Naive thymus-derived CD8-positive, alpha-beta T cell (primary cell): ENCODE measurements at regions not wholly inside any gene's neighbourhood (a gene's known extent, or its start where the extent isn't known, plus 50 kb on each side); places are given as distances from the start of the nearest gene placed in this dataset.

Source experiments
- ATAC-seq, 2 donors: fragments of 150-1000 bp; cut with Tn5 transposase in 1 of 2; sonication (Bioruptor Pico), chemical (Tn5 transposase) in 1 of 2; 1 replicate in 1 of 2; 2 replicates in 1 of 2; pipeline ENCODE4 v1.10.0; 2021; ENCODE audit warnings: mild to moderate bottlenecking in 2 of 2, moderate library complexity in 2 of 2
- POLR2A ChIA-PET: fragments of 350-600 bp; sonication (Branson Sonifier 250); formaldehyde crosslinking; loops from one replicate; lab custom pipeline; 2021; ENCODE audit warnings: antibody characterized with exemption; lab: Charles Lee
- DNase-seq, 10 donors: peaks; one replicate each; pipeline versions ENCODE4 v3.0.0 to v3.0.0-alpha.2; 2020 to 2022
- H3K27ac Mint-ChIP-seq, 10 donors: one replicate each; pipeline ENCODE4 v1.8.0; 2020 to 2022; ENCODE audit warnings: mild to moderate bottlenecking in 10 of 10, mixed read lengths in 10 of 10, moderate library complexity in 4 of 10, inconsistent platforms in 1 of 10
- H3K27me3 Mint-ChIP-seq, 5 donors: one replicate each; pipeline ENCODE4 v1.8.0; 2021 to 2022; ENCODE audit warnings: mixed read lengths in 5 of 5
- H3K36me3 Mint-ChIP-seq, 3 donors: one replicate each; pipeline ENCODE4 v1.8.0; 2020 to 2022; ENCODE audit warnings: mixed read lengths in 3 of 3, mild to moderate bottlenecking in 2 of 3, inconsistent platforms in 1 of 3
- H3K4me1 Mint-ChIP-seq, 4 donors: one replicate each; pipeline ENCODE4 v1.8.0; 2021 to 2022; ENCODE audit warnings: mixed read lengths in 4 of 4
- H3K4me3 Mint-ChIP-seq, 10 donors: one replicate each; pipeline ENCODE4 v1.8.0; 2020 to 2022; ENCODE audit warnings: mild to moderate bottlenecking in 10 of 10, mixed read lengths in 10 of 10, moderate library complexity in 6 of 10, inconsistent platforms in 1 of 10
- H3K9me3 Mint-ChIP-seq, 9 donors: one replicate each; pipeline ENCODE4 v1.8.0; 2020 to 2022; ENCODE audit warnings: mixed read lengths in 9 of 9, mild to moderate bottlenecking in 3 of 9, inconsistent platforms in 1 of 9, moderate library complexity in 1 of 9

- ATAC-seq (no peak), DNase-seq (no peak)
- H3K9me3 Mint-ChIP-seq = peaks cover 0 to 7% (median 0%) of the 10 kb centered on the region in 9 donors
- no peaks in the 10 kb centered on the region for H3K27me3 Mint-ChIP-seq
- peaks cover 0 to 5% (median 2%) of the 10 kb centered on the region in 4 donors for H3K4me1 Mint-ChIP-seq
- H3K27ac Mint-ChIP-seq = no peak overlapping the region
- POLR2A ChIA-PET = no interaction called here
- peaks cover 0 to 2% (median 0%) of the 10 kb centered on the region in 3 donors for H3K36me3 Mint-ChIP-seq
- H3K4me3 Mint-ChIP-seq = no peak overlapping the region
Measured at GRCh38 chrX:40329616-40330015, 231.9 kb upstream of the BCOR start.

- Mint-ChIP-seq H3K36me3 (no peaks in the 10 kb centered on the region), H3K27me3 (no peaks in the 10 kb centered on the region), H3K4me1 (no peaks in the 10 kb centered on the region), H3K4me3 (no peak overlapping the region), H3K9me3 (no peaks in the 10 kb centered on the region), H3K27ac (peak overlapping the region in 1 of 10 donors; percentile 65)
- POLR2A ChIA-PET = no interaction called here
- ATAC-seq (no peak), DNase-seq (no peak)
Measured at GRCh38 chrX:40327085-40327484, 229.3 kb upstream of the BCOR start.

- peaks cover 0 to 5% (median 0%) of the 10 kb centered on the region in 3 donors for H3K36me3 Mint-ChIP-seq
- H3K4me1 Mint-ChIP-seq = no peaks in the 10 kb centered on the region
- peaks cover 0 to 5% (median under 1%) of the 10 kb centered on the region in 9 donors for H3K9me3 Mint-ChIP-seq
- POLR2A ChIA-PET = no interaction called here
- DNase-seq = no peak
- H3K27me3 Mint-ChIP-seq = no peaks in the 10 kb centered on the region
- no peak overlapping the region for H3K4me3 Mint-ChIP-seq
- H3K27ac Mint-ChIP-seq = no peak overlapping the region
- ATAC-seq = no peak
Measured at GRCh38 chrX:40326186-40326965, 228.6 kb upstream of the BCOR start.

GRCh38 chrX:40325161-40325560, 227.4 kb upstream of the BCOR start:
- POLR2A ChIA-PET = no interaction called here
- Mint-ChIP-seq H3K9me3 (peaks cover 0 to 17% (median 9%) of the 10 kb centered on the region in 9 donors), H3K36me3 (peaks cover 0 to 15% (median 3%) of the 10 kb centered on the region in 3 donors)

GRCh38 chrX:40323977-40324376, 226.2 kb upstream of the BCOR start:
- H3K36me3 Mint-ChIP-seq = peaks cover 0 to 15% (median 3%) of the 10 kb centered on the region in 3 donors
- DNase-seq = no peak
- no peaks in the 10 kb centered on the region for H3K27me3 Mint-ChIP-seq
- no peak overlapping the region for H3K27ac Mint-ChIP-seq
- no peak overlapping the region for H3K4me3 Mint-ChIP-seq
- no peak for ATAC-seq
- no peaks in the 10 kb centered on the region for H3K4me1 Mint-ChIP-seq
- POLR2A ChIA-PET = no interaction called here
- peaks cover 0 to 25% (median 12%) of the 10 kb centered on the region in 9 donors for H3K9me3 Mint-ChIP-seq

More at GRCh38 chrX:40325161-40325560, 227.4 kb upstream of the BCOR start:
- no peak for DNase-seq
- no peak overlapping the region for H3K27ac Mint-ChIP-seq
- ATAC-seq = no peak
- no peaks in the 10 kb centered on the region for H3K27me3 Mint-ChIP-seq
- H3K4me3 Mint-ChIP-seq = no peak overlapping the region
- H3K4me1 Mint-ChIP-seq = no peaks in the 10 kb centered on the region

GRCh38 chrX:40320819-40321218, 223.1 kb upstream of the BCOR start:
- no peaks in the 10 kb centered on the region for H3K27me3 Mint-ChIP-seq
- ATAC-seq (no peak), DNase-seq (no peak)
- no peak overlapping the region for H3K27ac Mint-ChIP-seq
- POLR2A ChIA-PET = no interaction called here
- H3K4me3 Mint-ChIP-seq = no peak overlapping the region
- peaks cover 0 to 33% (median 9%) of the 10 kb centered on the region in 3 donors for H3K36me3 Mint-ChIP-seq
- H3K4me1 Mint-ChIP-seq = no peaks in the 10 kb centered on the region
- H3K9me3 Mint-ChIP-seq = peaks cover 9 to 54% (median 21%) of the 10 kb centered on the region in 9 donors

- no peak overlapping the region for H3K27ac Mint-ChIP-seq
- H3K4me1 Mint-ChIP-seq = no peaks in the 10 kb centered on the region
- H3K36me3 Mint-ChIP-seq = peaks cover 0 to 44% (median 9%) of the 10 kb centered on the region in 3 donors
- H3K27me3 Mint-ChIP-seq = no peaks in the 10 kb centered on the region
- ATAC-seq = no peak
- peaks cover 10 to 67% (median 25%) of the 10 kb centered on the region in 9 donors for H3K9me3 Mint-ChIP-seq
- POLR2A ChIA-PET = no interaction called here
- H3K4me3 Mint-ChIP-seq = no peak overlapping the region
- no peak for DNase-seq
Measured at GRCh38 chrX:40318801-40319200, 221.0 kb upstream of the BCOR start.

GRCh38 chrX:40318076-40318475, 220.3 kb upstream of the BCOR start:
- Mint-ChIP-seq H3K36me3 (peaks cover 0 to 44% (median 9%) of the 10 kb centered on the region in 3 donors), H3K27ac (peak overlapping the region in 1 of 10 donors; percentile 52), H3K4me3 (no peak overlapping the region), H3K9me3 (peaks cover 10 to 73% (median 25%) of the 10 kb centered on the region in 9 donors), H3K27me3 (no peaks in the 10 kb centered on the region), H3K4me1 (no peaks in the 10 kb centered on the region)
- ATAC-seq (no peak), DNase-seq (no peak)
- POLR2A ChIA-PET = no interaction called here

GRCh38 chrX:40316502-40316901, 218.7 kb upstream of the BCOR start:
- Mint-ChIP-seq H3K36me3 (peaks cover 0 to 40% (median 9%) of the 10 kb centered on the region in 3 donors), H3K9me3 (peaks cover 10 to 69% (median 24%) of the 10 kb centered on the region in 9 donors), H3K4me1 (no peaks in the 10 kb centered on the region), H3K27me3 (no peaks in the 10 kb centered on the region), H3K4me3 (no peak overlapping the region), H3K27ac (no peak overlapping the region)
- no peak for ATAC-seq
- POLR2A ChIA-PET = no interaction called here
- no peak for DNase-seq

- Mint-ChIP-seq H3K27me3 (peaks cover 0 to 3% (median 0%) of the 10 kb centered on the region in 5 donors), H3K4me3 (no peak overlapping the region), H3K36me3 (peaks cover 0 to 28% (median 7%) of the 10 kb centered on the region in 3 donors), H3K27ac (no peak overlapping the region), H3K4me1 (no peaks in the 10 kb centered on the region), H3K9me3 (peaks cover 2 to 48% (median 14%) of the 10 kb centered on the region in 9 donors)
- ATAC-seq (no peak), DNase-seq (no peak)
- POLR2A ChIA-PET = no interaction called here
Measured at GRCh38 chrX:40314070-40314469, 216.3 kb upstream of the BCOR start.

- H3K9me3 Mint-ChIP-seq = peaks cover 2 to 41% (median 14%) of the 10 kb centered on the region in 9 donors
- peak overlapping the region in 1 of 10 donors; percentile 7 for H3K4me3 Mint-ChIP-seq
- peaks cover 0 to 22% (median 7%) of the 10 kb centered on the region in 3 donors for H3K36me3 Mint-ChIP-seq
- DNase-seq (no peak), ATAC-seq (no peak)
- POLR2A ChIA-PET = no interaction called here
- no peaks in the 10 kb centered on the region for H3K4me1 Mint-ChIP-seq
- no peak overlapping the region for H3K27ac Mint-ChIP-seq
- peaks cover 0 to 3% (median 0%) of the 10 kb centered on the region in 5 donors for H3K27me3 Mint-ChIP-seq
Measured at GRCh38 chrX:40313269-40313668, 215.5 kb upstream of the BCOR start.

- H3K27ac Mint-ChIP-seq = no peak overlapping the region
Measured at GRCh38 chrX:40310447-40310846, 212.7 kb upstream of the BCOR start.

GRCh38 chrX:40310016-40310415, 212.3 kb upstream of the BCOR start:
- Mint-ChIP-seq H3K4me3 (no peak overlapping the region), H3K27ac (no peak overlapping the region), H3K27me3 (peaks cover 0 to 3% (median 0%) of the 10 kb centered on the region in 5 donors), H3K9me3 (peaks cover 0 to 16% (median 0%) of the 10 kb centered on the region in 9 donors), H3K4me1 (no peaks in the 10 kb centered on the region), H3K36me3 (peaks cover 0 to 2% (median 0%) of the 10 kb centered on the region in 3 donors)
- no peak for ATAC-seq
- POLR2A ChIA-PET = no interaction called here
- no peak for DNase-seq

More at GRCh38 chrX:40310447-40310846, 212.7 kb upstream of the BCOR start:
- POLR2A ChIA-PET = no interaction called here
- no peak overlapping the region for H3K4me3 Mint-ChIP-seq
- H3K36me3 Mint-ChIP-seq = peaks cover 0 to 6% (median 0%) of the 10 kb centered on the region in 3 donors
- DNase-seq (no peak), ATAC-seq (no peak)
- H3K27me3 Mint-ChIP-seq = peaks cover 0 to 3% (median 0%) of the 10 kb centered on the region in 5 donors
- H3K9me3 Mint-ChIP-seq = peaks cover 0 to 20% (median under 1%) of the 10 kb centered on the region in 9 donors
- no peaks in the 10 kb centered on the region for H3K4me1 Mint-ChIP-seq
